ENCODE measurements at regions not wholly inside any gene's neighbourhood (a gene's known extent, or its start where the extent isn't known, plus 50 kb on each side); places are given as distances from the start of the nearest gene placed in this dataset.

- TF ChIP-seq ZNF34 (CRISPR knock-in tag; IDR thresholded peaks at IDR 0.05; ENCODE audit: borderline replicate concordance) (no peak), ZNF124 (CRISPR knock-in tag; IDR thresholded peaks at IDR 0.05) (no peak), JUN (CRISPR knock-in tag; IDR thresholded peaks at IDR 0.05) (no peak), CTCF (CRISPR knock-in tag; IDR thresholded peaks at IDR 0.05) (no peak), ZNF570 (CRISPR knock-in tag; IDR thresholded peaks at IDR 0.05; ENCODE audit: borderline replicate concordance) (no peak), ELK4 (CRISPR knock-in tag; IDR thresholded peaks at IDR 0.05; ENCODE audit: borderline replicate concordance) (no peak), BRF2 (CRISPR knock-in tag; IDR thresholded peaks at IDR 0.05) (no peak), GABPB1 (CRISPR knock-in tag; IDR thresholded peaks at IDR 0.05) (no peak), TCF12 (IDR thresholded peaks at IDR 0.05) (no peak), TCF12 (CRISPR knock-in tag; IDR thresholded peaks at IDR 0.05) (no peak), REST (IDR thresholded peaks at IDR 0.05; ENCODE audit: borderline replicate concordance in 1 of 2, low read depth in 1 of 2, low read length in 2 of 2) (no peak)
Measured at GRCh38 chr10:128816726-128817125, 650.3 kb upstream of the MGMT start.

Measured in HepG2 (cell line).